ENCODE measurements at regions not wholly inside any gene's neighbourhood (a gene's known extent, or its start where the extent isn't known, plus 50 kb on each side); places are given as distances from the start of the nearest gene placed in this dataset.

- Histone ChIP-seq H3K27ac (no peak overlapping the region), H3K9me3 (no peaks in the 10 kb centered on the region), H3K4me3 (no peak overlapping the region), H3K4me2 (no peak overlapping the region), H3K4me1 (no peaks in the 10 kb centered on the region)
- DNase-seq (ENCODE audit: low read depth in 1 of 2, low spot score in 1 of 2) (no peak), ATAC-seq (no peak), FAIRE-seq (no peak)
- WGBS (ENCODE audit: missing lambda C conversion rate), result 3% methylated on average over 4 of the region's 4 CpGs
- POLR2A ChIA-PET, result no interaction called here
- TF ChIP-seq BHLHE40 (IDR thresholded peaks at IDR 0.05; ENCODE audit: low read depth, low read length) (no peak), ZSCAN20 (CRISPR knock-in tag; IDR thresholded peaks at IDR 0.05) (no peak), KDM1A (IDR thresholded peaks at IDR 0.05; ENCODE audit: low read depth) (no peak), CBX2 (IDR thresholded peaks at IDR 0.05; ENCODE audit: borderline replicate concordance, low read depth) (no peak), CHD4 (IDR thresholded peaks at IDR 0.05; ENCODE audit: borderline replicate concordance) (no peak), POLR2A (IDR thresholded peaks at IDR 0.05; ENCODE audit: low read length) (no peak), ATOH8 (CRISPR knock-in tag; IDR thresholded peaks at IDR 0.05; ENCODE audit: low read depth) (no peak), ZC3H11A (IDR thresholded peaks at IDR 0.05) (no peak), HES2 (IDR thresholded peaks at IDR 0.05) (no peak), JUN (IDR thresholded peaks at IDR 0.05) (no peak), CEBPB (IDR thresholded peaks at IDR 0.05) (no peak), BCL3 (IDR thresholded peaks at IDR 0.05) (no peak), USF2 (IDR thresholded peaks at IDR 0.05) (no peak), KDM5A (IDR thresholded peaks at IDR 0.05) (no peak), REST (IDR thresholded peaks at IDR 0.05) (no peak), EHF (CRISPR knock-in tag; IDR thresholded peaks at IDR 0.05) (no peak), TFCP2L1 (CRISPR knock-in tag; IDR thresholded peaks at IDR 0.05) (no peak), MAX (IDR thresholded peaks at IDR 0.05) (no peak), HOXB5 (CRISPR knock-in tag; IDR thresholded peaks at IDR 0.05) (no peak), JUNB (IDR thresholded peaks at IDR 0.05) (no peak)
- CTCF ChIA-PET, result interaction anchor here (0.7 kb wide), 1 partner anchor 206 kb away, joined by 3 read pairs; no protein-coding TSS in a partner anchor
Measured at GRCh38 chr5:147168578-147169327, 66.1 kb upstream of the STK32A start.

GRCh38 chr5:147169399-147169798 is 65.4 kb upstream of the STK32A start:
- Histone ChIP-seq H3K4me3 (no peak overlapping the region), H3K4me2 (no peak overlapping the region), H3K27ac (no peak overlapping the region), H3K9me3 (no peaks in the 10 kb centered on the region), H3K4me1 (no peaks in the 10 kb centered on the region)
- CTCF ChIA-PET, result interaction anchor here (1.3 kb wide), 1 partner anchor 200 kb away, joined by 3 read pairs; no protein-coding TSS in a partner anchor
- POLR2A ChIA-PET, result no interaction called here
- DNase-seq (ENCODE audit: low read depth in 1 of 2, low spot score in 1 of 2) (no peak), FAIRE-seq (no peak), ATAC-seq (no peak)
- no peak for TF ChIP-seq SREBF2 (IDR thresholded peaks at IDR 0.05)
- no peak for TF ChIP-seq NPAS2 (CRISPR knock-in tag; IDR thresholded peaks at IDR 0.05; ENCODE audit: borderline replicate concordance)
- TF ChIP-seq HOXB13 (CRISPR knock-in tag; IDR thresholded peaks at IDR 0.05; ENCODE audit: low read depth), result no peak
- no peak for TF ChIP-seq NFE2L2 (conservative IDR thresholded peaks at IDR 0.05; ENCODE audit: low read length)
- no peak for TF ChIP-seq ELK1 (IDR thresholded peaks at IDR 0.05; ENCODE audit: low read depth, low read length)
- TF ChIP-seq MAFK (IDR thresholded peaks at IDR 0.05; ENCODE audit: partially characterized antibody), result no peak
- no peak for TF ChIP-seq MYC (IDR thresholded peaks at IDR 0.05; ENCODE audit: borderline replicate concordance, low read length)
- TF ChIP-seq E2F6 (IDR thresholded peaks at IDR 0.05; ENCODE audit: borderline replicate concordance, low read depth), result no peak
